Stimulated activated naive CD4-positive, alpha-beta T cell treated with Interleukin-2 at 50 U/mL for 16 hours (primary cell): ENCODE measurements at regions not wholly inside any gene's neighbourhood (a gene's known extent, or its start where the extent isn't known, plus 50 kb on each side); places are given as distances from the start of the nearest gene placed in this dataset.
"Not testable (repeated sequence)": the region's sequence is repeated elsewhere in the genome, so short reads cannot be mapped to it uniquely, and the experiment has no call there.

Source experiments
- DNase-seq: peaks from one replicate; lab custom pipeline; 2025; lab: John Stamatoyannopoulos, UW

GRCh38 chrX:45577361-45577760 is 376.7 kb upstream of the DIPK2B start:
- DNase-seq: no peak

- DNase-seq: no peak
Observed at GRCh38 chrX:45571453-45571852, 370.8 kb upstream of the DIPK2B start.

- DNase-seq: no peak
Observed at GRCh38 chrX:45566456-45566855, 365.8 kb upstream of the DIPK2B start.

GRCh38 chrX:45557387-45557786 is 356.7 kb upstream of the DIPK2B start:
- no peak for DNase-seq

GRCh38 chrX:45554736-45555135 is 354.1 kb upstream of the DIPK2B start:
- no peak for DNase-seq

- DNase-seq: no peak
Observed at GRCh38 chrX:45553417-45553816, 352.7 kb upstream of the DIPK2B start.

GRCh38 chrX:45546697-45547096 is 346.0 kb upstream of the DIPK2B start:
- DNase-seq: not testable (repeated sequence)

- DNase-seq: no peak
Observed at GRCh38 chrX:45540181-45540580, 339.5 kb upstream of the DIPK2B start.

GRCh38 chrX:45537936-45538335 is 337.3 kb upstream of the DIPK2B start:
- DNase-seq: no peak

- no peak for DNase-seq
Observed at GRCh38 chrX:45527834-45528233, 327.2 kb upstream of the DIPK2B start.

- no peak for DNase-seq
Observed at GRCh38 chrX:45524805-45525204, 324.1 kb upstream of the DIPK2B start.

GRCh38 chrX:45524296-45524695 is 323.6 kb upstream of the DIPK2B start:
- no peak for DNase-seq

GRCh38 chrX:45518552-45518951 is 317.9 kb upstream of the DIPK2B start:
- no peak for DNase-seq

GRCh38 chrX:45517090-45517973 is 316.7 kb upstream of the DIPK2B start:
- DNase-seq: no peak

- DNase-seq: peak; percentile 18
Observed at GRCh38 chrX:45515262-45516215, 314.9 kb upstream of the DIPK2B start.

GRCh38 chrX:45513042-45513441 is 312.4 kb upstream of the DIPK2B start:
- DNase-seq: no peak

- no peak for DNase-seq
Observed at GRCh38 chrX:45508454-45508853, 307.8 kb upstream of the DIPK2B start.

- no peak for DNase-seq
Observed at GRCh38 chrX:45506149-45506730, 305.6 kb upstream of the DIPK2B start.

- no peak for DNase-seq
Observed at GRCh38 chrX:45505214-45505613, 304.5 kb upstream of the DIPK2B start.

GRCh38 chrX:45503787-45504362 is 303.2 kb upstream of the DIPK2B start:
- DNase-seq: not testable (repeated sequence)

- no peak for DNase-seq
Observed at GRCh38 chrX:45502396-45502795, 301.7 kb upstream of the DIPK2B start.

GRCh38 chrX:45497290-45497689 is 296.6 kb upstream of the DIPK2B start:
- DNase-seq: no peak
